GM18519 (cell line): ENCODE measurements at regions not wholly inside any gene's neighbourhood (a gene's known extent, or its start where the extent isn't known, plus 50 kb on each side); places are given as distances from the start of the nearest gene placed in this dataset.

ENCODE experiments used
- ATAC-seq: cut with Tn5 transposase; IDR thresholded peaks from one replicate; pipeline ENCODE4 v1.9.1; 2021; ENCODE audit warnings: mild to moderate bottlenecking, moderate library complexity; ENCODE audit not compliant: unreplicated experiment, low FRiP score

- no peak for ATAC-seq
Observed at GRCh38 chr5:2010940-2011339, 128.2 kb upstream of the IRX4 start.

GRCh38 chr5:2009986-2010914 is 127.5 kb upstream of the IRX4 start:
- ATAC-seq, result no peak

GRCh38 chr5:2008851-2009629 is 126.3 kb upstream of the IRX4 start:
- ATAC-seq, result no peak

- ATAC-seq, result no peak
Observed at GRCh38 chr5:2007878-2008501, 125.3 kb upstream of the IRX4 start.

GRCh38 chr5:2007496-2007877 is 124.8 kb upstream of the IRX4 start:
- no peak for ATAC-seq

- ATAC-seq, result no peak
Observed at GRCh38 chr5:2006971-2007291, 124.2 kb upstream of the IRX4 start.

- ATAC-seq, result no peak
Observed at GRCh38 chr5:2006193-2006970, 123.7 kb upstream of the IRX4 start.

- ATAC-seq, result no peak
Observed at GRCh38 chr5:2005101-2006041, 122.6 kb upstream of the IRX4 start.

- no peak for ATAC-seq
Observed at GRCh38 chr5:2003690-2004365, 121.1 kb upstream of the IRX4 start.

GRCh38 chr5:2003206-2003605 is 120.5 kb upstream of the IRX4 start:
- no peak for ATAC-seq

- no peak for ATAC-seq
Observed at GRCh38 chr5:2001300-2001699, 118.6 kb upstream of the IRX4 start.

GRCh38 chr5:2000591-2000990 is 117.9 kb upstream of the IRX4 start:
- ATAC-seq, result no peak

GRCh38 chr5:1999794-2000193 is 117.1 kb upstream of the IRX4 start:
- ATAC-seq, result no peak

- no peak for ATAC-seq
Observed at GRCh38 chr5:1998716-1999317, 116.1 kb upstream of the IRX4 start.

GRCh38 chr5:1998348-1998669 is 115.6 kb upstream of the IRX4 start:
- ATAC-seq, result no peak

GRCh38 chr5:1997640-1998347 is 115.1 kb upstream of the IRX4 start:
- ATAC-seq, result no peak

GRCh38 chr5:1995491-1995890 is 112.8 kb upstream of the IRX4 start:
- ATAC-seq, result no peak

- ATAC-seq, result no peak
Observed at GRCh38 chr5:1987471-1987870, 104.7 kb upstream of the IRX4 start.
